Esophagus squamous epithelium (tissue), 4 donors: ENCODE measurements at regions not wholly inside any gene's neighbourhood (a gene's known extent, or its start where the extent isn't known, plus 50 kb on each side); places are given as distances from the start of the nearest gene placed in this dataset.

Source experiments
- POLR2A ChIP-seq, 4 donors: fragments of 450-650 bp; IDR thresholded peaks; one replicate each; pipeline ENCODE4 v1.6.1; 2017; ENCODE audit warnings: antibody characterized with exemption in 4 of 4, mild to moderate bottlenecking in 4 of 4, moderate library complexity in 3 of 4
- TF ChIP-seq, protein P1 (sequence below), 6 experiments: fragments of 450-650 bp in 4 of 6; fragments of 200-600 bp in 2 of 6; sonication (generic) in 2 of 6; IDR thresholded peaks; one replicate each; pipeline ENCODE4 v1.5.1; 2016 to 2019; ENCODE audit warnings: antibody characterized with exemption in 6 of 6, mild to moderate bottlenecking in 4 of 6, moderate library complexity in 4 of 6

DNA sequence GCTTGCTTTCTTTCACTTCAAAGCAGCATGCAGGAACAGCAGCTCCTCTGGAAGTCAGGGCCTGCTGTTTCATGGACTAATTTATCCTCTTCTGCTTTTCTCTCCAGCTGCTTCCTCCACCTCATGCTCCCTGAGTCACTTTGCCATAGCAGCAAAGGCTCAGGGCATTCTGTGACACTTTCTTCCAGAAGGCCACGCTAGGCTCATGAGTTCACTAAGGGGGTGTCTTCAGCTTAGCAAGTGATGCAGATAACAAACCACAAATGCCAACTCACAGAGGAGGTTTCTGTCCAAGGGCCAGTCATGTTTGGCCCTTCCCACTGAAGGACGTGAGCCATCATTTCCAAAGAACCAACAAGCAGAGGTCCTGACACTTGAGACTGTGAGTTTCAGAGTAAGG is 200.2 kb downstream of the ADGRA3 start:
- TF ChIP-seq, protein P1, sequence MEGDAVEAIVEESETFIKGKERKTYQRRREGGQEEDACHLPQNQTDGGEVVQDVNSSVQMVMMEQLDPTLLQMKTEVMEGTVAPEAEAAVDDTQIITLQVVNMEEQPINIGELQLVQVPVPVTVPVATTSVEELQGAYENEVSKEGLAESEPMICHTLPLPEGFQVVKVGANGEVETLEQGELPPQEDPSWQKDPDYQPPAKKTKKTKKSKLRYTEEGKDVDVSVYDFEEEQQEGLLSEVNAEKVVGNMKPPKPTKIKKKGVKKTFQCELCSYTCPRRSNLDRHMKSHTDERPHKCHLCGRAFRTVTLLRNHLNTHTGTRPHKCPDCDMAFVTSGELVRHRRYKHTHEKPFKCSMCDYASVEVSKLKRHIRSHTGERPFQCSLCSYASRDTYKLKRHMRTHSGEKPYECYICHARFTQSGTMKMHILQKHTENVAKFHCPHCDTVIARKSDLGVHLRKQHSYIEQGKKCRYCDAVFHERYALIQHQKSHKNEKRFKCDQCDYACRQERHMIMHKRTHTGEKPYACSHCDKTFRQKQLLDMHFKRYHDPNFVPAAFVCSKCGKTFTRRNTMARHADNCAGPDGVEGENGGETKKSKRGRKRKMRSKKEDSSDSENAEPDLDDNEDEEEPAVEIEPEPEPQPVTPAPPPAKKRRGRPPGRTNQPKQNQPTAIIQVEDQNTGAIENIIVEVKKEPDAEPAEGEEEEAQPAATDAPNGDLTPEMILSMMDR (IDR thresholded peaks at IDR 0.05): no peak
- no peak for TF ChIP-seq POLR2A (IDR thresholded peaks at IDR 0.05)
